ENCODE measurements at regions not wholly inside any gene's neighbourhood (a gene's known extent, or its start where the extent isn't known, plus 50 kb on each side); places are given as distances from the start of the nearest gene placed in this dataset.

GRCh38 chrX:40968180-40968579, 117.1 kb upstream of the USP9X start:
- no peaks in the 10 kb centered on the region for H3K36me3 Mint-ChIP-seq
- Histone ChIP-seq H3K4me3 (ENCODE audit: control insufficient read depth in 1 of 2, extremely low read depth in 1 of 2, low read length in 1 of 2) (no peak overlapping the region), H3K27me3 (replicated peaks in 1 of 2; ENCODE audit: control insufficient read depth in 2 of 2, extremely low read depth in 1 of 2, insufficient read depth in 2 of 2, low read length in 1 of 2) (no peaks in the 10 kb centered on the region), H3K36me3 (ENCODE audit: control insufficient read depth in 2 of 2, extremely low read depth in 1 of 2, insufficient read depth in 1 of 2, low read length in 1 of 2) (no peaks in the 10 kb centered on the region), H3K4me1 (ENCODE audit: control insufficient read depth in 1 of 2, extremely low read depth in 1 of 2, insufficient read depth in 2 of 2, low read length in 2 of 2) (no peaks in the 10 kb centered on the region), H3K27ac (ENCODE audit: low read length) (no peak overlapping the region), H3K9me3 (no peaks in the 10 kb centered on the region)
- no CpG with 5 or more reads among the region's 7 CpGs for WGBS (ENCODE audit: insufficient coverage)
- DNase-seq (no peak), ATAC-seq (replicated peaks in 1 of 4) (no peak)
- H3K9me3 Mint-ChIP-seq, result peaks cover 0 to 4% (median 4%) of the 10 kb centered on the region in 3 donors
- no peak overlapping the region for H3K4me3 Mint-ChIP-seq
- H3K4me1 Mint-ChIP-seq, result peaks cover 0 to 1% (median 0%) of the 10 kb centered on the region in 3 donors
- H3K27me3 Mint-ChIP-seq, result peaks cover 0 to 27% of the 10 kb centered on the region in 2 donors
- POLR2A ChIA-PET, result interaction anchor here in 1 of 2 donors (0.6 to 0.7 kb wide), 2 partner anchors 10 to 212 kb away, joined by 3 read pairs; no protein-coding TSS in a partner anchor
- CTCF ChIA-PET, result no interaction called here
- no peak overlapping the region for H3K27ac Mint-ChIP-seq

GRCh38 chrX:40971736-40972135, 113.5 kb upstream of the USP9X start:
- peaks cover 0 to 35% of the 10 kb centered on the region in 2 donors for H3K27me3 Mint-ChIP-seq
- DNase-seq (no peak), ATAC-seq (replicated peaks in 1 of 4) (no peak)
- Histone ChIP-seq H3K9me3 (no peaks in the 10 kb centered on the region), H3K27ac (ENCODE audit: low read length) (no peak overlapping the region), H3K27me3 (replicated peaks in 1 of 2; ENCODE audit: control insufficient read depth in 2 of 2, extremely low read depth in 1 of 2, insufficient read depth in 2 of 2, low read length in 1 of 2) (no peaks in the 10 kb centered on the region), H3K4me3 (ENCODE audit: control insufficient read depth in 1 of 2, extremely low read depth in 1 of 2, low read length in 1 of 2) (no peak overlapping the region), H3K4me1 (ENCODE audit: control insufficient read depth in 1 of 2, extremely low read depth in 1 of 2, insufficient read depth in 2 of 2, low read length in 2 of 2) (no peaks in the 10 kb centered on the region), H3K36me3 (ENCODE audit: control insufficient read depth in 2 of 2, extremely low read depth in 1 of 2, insufficient read depth in 1 of 2, low read length in 1 of 2) (no peaks in the 10 kb centered on the region)
- no CpG with 5 or more reads among the region's 1 CpG for WGBS (ENCODE audit: insufficient coverage)
- no peak overlapping the region for H3K27ac Mint-ChIP-seq
- no peaks in the 10 kb centered on the region for H3K9me3 Mint-ChIP-seq
- H3K36me3 Mint-ChIP-seq, result no peaks in the 10 kb centered on the region
- CTCF ChIA-PET, result no interaction called here
- no peaks in the 10 kb centered on the region for H3K4me1 Mint-ChIP-seq
- POLR2A ChIA-PET, result interaction anchor here in 1 of 2 donors (0.6 kb wide), 1 partner anchor 243 kb away, joined by 3 read pairs; no protein-coding TSS in a partner anchor
- H3K4me3 Mint-ChIP-seq, result no peak overlapping the region

- H3K27me3 Mint-ChIP-seq, result peaks cover 0 to 37% of the 10 kb centered on the region in 2 donors
- no peak overlapping the region for H3K27ac Mint-ChIP-seq
- Histone ChIP-seq H3K4me1 (ENCODE audit: control insufficient read depth in 1 of 2, extremely low read depth in 1 of 2, insufficient read depth in 2 of 2, low read length in 2 of 2) (no peaks in the 10 kb centered on the region), H3K27ac (ENCODE audit: low read length) (no peak overlapping the region), H3K27me3 (replicated peaks in 1 of 2; ENCODE audit: control insufficient read depth in 2 of 2, extremely low read depth in 1 of 2, insufficient read depth in 2 of 2, low read length in 1 of 2) (no peaks in the 10 kb centered on the region), H3K36me3 (ENCODE audit: control insufficient read depth in 2 of 2, extremely low read depth in 1 of 2, insufficient read depth in 1 of 2, low read length in 1 of 2) (no peaks in the 10 kb centered on the region), H3K4me3 (ENCODE audit: control insufficient read depth in 1 of 2, extremely low read depth in 1 of 2, low read length in 1 of 2) (no peak overlapping the region), H3K9me3 (no peaks in the 10 kb centered on the region)
- WGBS (ENCODE audit: insufficient coverage), result 78% methylated on average over 1 of the region's 3 CpGs
- H3K4me3 Mint-ChIP-seq, result no peak overlapping the region
- peaks cover 4 to 6% (median 4%) of the 10 kb centered on the region in 3 donors for H3K9me3 Mint-ChIP-seq
- DNase-seq, result no peak
- ATAC-seq (replicated peaks in 1 of 4), result no peak
- ChIA-PET CTCF (no interaction called here), POLR2A (no interaction called here)
- no peaks in the 10 kb centered on the region for H3K4me1 Mint-ChIP-seq
- peaks cover 3% of the 10 kb centered on the region for H3K36me3 Mint-ChIP-seq
These were observed 111.6 kb upstream of the USP9X start for GRCh38 chrX:40973619-40974018.

GRCh38 chrX:40975951-40976350, 109.3 kb upstream of the USP9X start:
- Mint-ChIP-seq H3K4me1 (no peaks in the 10 kb centered on the region), H3K27ac (no peak overlapping the region), H3K4me3 (no peak overlapping the region), H3K9me3 (peaks cover 4 to 6% (median 4%) of the 10 kb centered on the region in 3 donors), H3K27me3 (peaks cover 0 to 41% of the 10 kb centered on the region in 2 donors), H3K36me3 (peaks cover 3% of the 10 kb centered on the region)
- no peaks in the 10 kb centered on the region for H3K9me3 ChIP-seq
- H3K4me1 ChIP-seq (ENCODE audit: control insufficient read depth in 1 of 2, extremely low read depth in 1 of 2, insufficient read depth in 2 of 2, low read length in 2 of 2), result no peaks in the 10 kb centered on the region
- WGBS (ENCODE audit: insufficient coverage), result no CpG with 5 or more reads among the region's 3 CpGs
- CTCF ChIA-PET, result no interaction called here
- H3K36me3 ChIP-seq (ENCODE audit: control insufficient read depth in 2 of 2, extremely low read depth in 1 of 2, insufficient read depth in 1 of 2, low read length in 1 of 2), result no peaks in the 10 kb centered on the region
- ATAC-seq (replicated peaks in 1 of 4), result no peak
- H3K27me3 ChIP-seq (replicated peaks in 1 of 2; ENCODE audit: control insufficient read depth in 2 of 2, extremely low read depth in 1 of 2, insufficient read depth in 2 of 2, low read length in 1 of 2), result no peaks in the 10 kb centered on the region
- no peak overlapping the region for H3K4me3 ChIP-seq (ENCODE audit: control insufficient read depth in 1 of 2, extremely low read depth in 1 of 2, low read length in 1 of 2)
- no peak overlapping the region for H3K27ac ChIP-seq (ENCODE audit: low read length)
- POLR2A ChIA-PET, result no interaction called here
- DNase-seq, result no peak

GRCh38 chrX:40976981-40977380, 108.3 kb upstream of the USP9X start:
- DNase-seq (no peak), ATAC-seq (replicated peaks in 1 of 4) (no peak)
- Histone ChIP-seq H3K4me3 (ENCODE audit: control insufficient read depth in 1 of 2, extremely low read depth in 1 of 2, low read length in 1 of 2) (no peak overlapping the region), H3K27ac (ENCODE audit: low read length) (no peak overlapping the region), H3K36me3 (ENCODE audit: control insufficient read depth in 2 of 2, extremely low read depth in 1 of 2, insufficient read depth in 1 of 2, low read length in 1 of 2) (no peaks in the 10 kb centered on the region), H3K27me3 (replicated peaks in 1 of 2; ENCODE audit: control insufficient read depth in 2 of 2, extremely low read depth in 1 of 2, insufficient read depth in 2 of 2, low read length in 1 of 2) (no peaks in the 10 kb centered on the region), H3K9me3 (no peaks in the 10 kb centered on the region), H3K4me1 (ENCODE audit: control insufficient read depth in 1 of 2, extremely low read depth in 1 of 2, insufficient read depth in 2 of 2, low read length in 2 of 2) (no peaks in the 10 kb centered on the region)
- H3K4me3 Mint-ChIP-seq, result no peak overlapping the region
- CTCF ChIA-PET, result interaction anchor here in 1 of 2 donors (0.6 kb wide), 1 partner anchor 1890 kb away, joined by 3 read pairs; no protein-coding TSS in a partner anchor
- peaks cover 4 to 6% (median 4%) of the 10 kb centered on the region in 3 donors for H3K9me3 Mint-ChIP-seq
- no peaks in the 10 kb centered on the region for H3K4me1 Mint-ChIP-seq
- no CpG with 5 or more reads among the region's 1 CpG for WGBS (ENCODE audit: insufficient coverage)
- no peak overlapping the region for H3K27ac Mint-ChIP-seq
- peaks cover 3% of the 10 kb centered on the region for H3K36me3 Mint-ChIP-seq
- POLR2A ChIA-PET, result no interaction called here
- peaks cover 0 to 32% of the 10 kb centered on the region in 2 donors for H3K27me3 Mint-ChIP-seq

- no peak overlapping the region for H3K4me3 Mint-ChIP-seq
- CTCF ChIA-PET, result no interaction called here
- H3K9me3 Mint-ChIP-seq, result peaks cover 0 to 6% (median 4%) of the 10 kb centered on the region in 3 donors
- H3K27me3 Mint-ChIP-seq, result peaks cover 0 to 6% of the 10 kb centered on the region in 2 donors
- Histone ChIP-seq H3K27ac (ENCODE audit: low read length) (no peak overlapping the region), H3K4me1 (ENCODE audit: control insufficient read depth in 1 of 2, extremely low read depth in 1 of 2, insufficient read depth in 2 of 2, low read length in 2 of 2) (no peaks in the 10 kb centered on the region), H3K36me3 (ENCODE audit: control insufficient read depth in 2 of 2, extremely low read depth in 1 of 2, insufficient read depth in 1 of 2, low read length in 1 of 2) (no peaks in the 10 kb centered on the region), H3K27me3 (replicated peaks in 1 of 2; ENCODE audit: control insufficient read depth in 2 of 2, extremely low read depth in 1 of 2, insufficient read depth in 2 of 2, low read length in 1 of 2) (no peaks in the 10 kb centered on the region), H3K4me3 (ENCODE audit: control insufficient read depth in 1 of 2, extremely low read depth in 1 of 2, low read length in 1 of 2) (no peak overlapping the region), H3K9me3 (no peaks in the 10 kb centered on the region)
- POLR2A ChIA-PET, result no interaction called here
- DNase-seq (no peak), ATAC-seq (replicated peaks in 1 of 4) (no peak)
- no peaks in the 10 kb centered on the region for H3K4me1 Mint-ChIP-seq
- no CpG with 5 or more reads among the region's 4 CpGs for WGBS (ENCODE audit: insufficient coverage)
- H3K36me3 Mint-ChIP-seq, result no peaks in the 10 kb centered on the region
- H3K27ac Mint-ChIP-seq, result no peak overlapping the region
These were observed 100.3 kb upstream of the USP9X start for GRCh38 chrX:40984962-40985361.

GRCh38 chrX:40987413-40987812, 97.8 kb upstream of the USP9X start:
- 69% methylated on average over 2 of the region's 2 CpGs for WGBS (ENCODE audit: insufficient coverage)
- DNase-seq (no peak), ATAC-seq (replicated peaks in 1 of 4) (no peak)
- H3K4me1 Mint-ChIP-seq, result no peaks in the 10 kb centered on the region
- no peak overlapping the region for H3K27ac Mint-ChIP-seq
- H3K36me3 Mint-ChIP-seq, result no peaks in the 10 kb centered on the region
- peaks cover 0 to 6% (median 4%) of the 10 kb centered on the region in 3 donors for H3K9me3 Mint-ChIP-seq
- ChIA-PET CTCF (no interaction called here), POLR2A (interaction anchor here in 1 of 2 donors (0.5 kb wide), 1 partner anchor 217 kb away, joined by 3 read pairs; no protein-coding TSS in a partner anchor)
- Histone ChIP-seq H3K9me3 (no peaks in the 10 kb centered on the region), H3K27me3 (replicated peaks in 1 of 2; ENCODE audit: control insufficient read depth in 2 of 2, extremely low read depth in 1 of 2, insufficient read depth in 2 of 2, low read length in 1 of 2) (no peaks in the 10 kb centered on the region), H3K27ac (ENCODE audit: low read length) (no peak overlapping the region), H3K36me3 (ENCODE audit: control insufficient read depth in 2 of 2, extremely low read depth in 1 of 2, insufficient read depth in 1 of 2, low read length in 1 of 2) (no peaks in the 10 kb centered on the region), H3K4me3 (ENCODE audit: control insufficient read depth in 1 of 2, extremely low read depth in 1 of 2, low read length in 1 of 2) (no peak overlapping the region), H3K4me1 (ENCODE audit: control insufficient read depth in 1 of 2, extremely low read depth in 1 of 2, insufficient read depth in 2 of 2, low read length in 2 of 2) (no peaks in the 10 kb centered on the region)
- H3K4me3 Mint-ChIP-seq, result no peak overlapping the region
- peaks cover 0 to 7% of the 10 kb centered on the region in 2 donors for H3K27me3 Mint-ChIP-seq
